HepG2 (cell line): ENCODE measurements at regions not wholly inside any gene's neighbourhood (a gene's known extent, or its start where the extent isn't known, plus 50 kb on each side); places are given as distances from the start of the nearest gene placed in this dataset.

Experiments
- ATAC-seq: fragments of 200-7000 bp; cut with Tn5 transposase; 3 replicates; pipeline ENCODE4 v1.9.1; 2020; ENCODE audit warnings: mild to moderate bottlenecking, moderate library complexity
- BruUV-seq: library from RNA; stranded (reverse); fragments of 400-500 nt; replicated peaks from 2 replicates; lab custom pipeline; 2021; lab: Mats Ljungman, UMichigan
- CTCF ChIA-PET: fragments of 300-600 bp; formaldehyde crosslinking; extraction: SDS; loops from one replicate; lab custom pipeline; 2021; ENCODE audit warnings: low total read pairs, inconsistent platforms, low intra/inter-chr PET ratio; lab: Yijun Ruan, JAX
- POLR2A ChIA-PET: fragments of 350-600 bp; sonication (Branson Sonifier 250); formaldehyde crosslinking; loops from one replicate; lab custom pipeline; 2020; ENCODE audit warnings: antibody characterized with exemption, inconsistent platforms; lab: Yijun Ruan, JAX
- DNase-seq: peaks from one replicate; pipeline ENCODE4 v3.0.0-alpha.2; 2015; ENCODE audit warnings: low spot score
- FAIRE-seq: peaks from 3 replicates; lab custom pipeline; 2011; peaks lifted over from hg19 to GRCh38; lab: Jason Lieb, UNC
- H2AFZ ChIP-seq: one replicate; pipeline ENCODE4 v1.6.1; 2011; ENCODE audit warnings: low read length, inconsistent platforms
- H3K27ac ChIP-seq: fragments of 300-600 bp; 3 replicates; pipeline ENCODE4 v1.8.0; 2011; ENCODE audit warnings: mixed run types, mild to moderate bottlenecking, mixed read lengths, low read length, inconsistent platforms; ENCODE audit not compliant: insufficient read depth; ENCODE audit errors: extremely low read length
- H3K27me3 ChIP-seq, 2 experiments: fragments of 200-600 bp in 1 of 2; 2 replicates in 1 of 2; 3 replicates in 1 of 2; pipeline versions ENCODE4 v1.6.0 to v1.8.0; 2011; ENCODE audit warnings: low read length in 2 of 2, mild to moderate bottlenecking in 2 of 2, moderate library complexity in 2 of 2, inconsistent platforms in 1 of 2; ENCODE audit not compliant: insufficient read depth in 2 of 2, control insufficient read depth in 1 of 2
- H3K36me3 ChIP-seq, 2 experiments: fragments of 200-600 bp in 1 of 2; replicated peaks in 1 of 2; 2 replicates in 1 of 2; 3 replicates in 1 of 2; pipeline versions ENCODE4 v1.5.1 to v1.8.0; 2011; ENCODE audit warnings: low read length in 2 of 2, inconsistent platforms in 1 of 2; ENCODE audit not compliant: insufficient read depth in 2 of 2, control insufficient read depth in 1 of 2
- H3K4me1 ChIP-seq: 2 replicates; pipeline ENCODE4 v1.5.1; 2012; ENCODE audit warnings: low read length, inconsistent platforms; ENCODE audit not compliant: insufficient read depth
- H3K4me2 ChIP-seq: 2 replicates; pipeline ENCODE4 v1.6.0; 2011; ENCODE audit warnings: low read depth, low read length, inconsistent platforms
- H3K4me3 ChIP-seq, 3 experiments: fragments of 200-600 bp in 1 of 3; sonication (generic), shearing (Covaris generic) in 1 of 3; replicated peaks in 1 of 3; 2 replicates each; pipeline ENCODE4 v1.5.1; 2011 to 2016; ENCODE audit warnings: low read length in 3 of 3, inconsistent platforms in 2 of 3, low read depth in 2 of 3, mild to moderate bottlenecking in 2 of 3, control low read depth in 1 of 3, mixed read lengths in 1 of 3; ENCODE audit not compliant: insufficient read depth in 1 of 3
- H3K79me2 ChIP-seq: one replicate; pipeline ENCODE4 v1.6.1; 2011; ENCODE audit warnings: low read length, inconsistent platforms; ENCODE audit not compliant: insufficient read depth
- H3K9ac ChIP-seq: 2 replicates; pipeline ENCODE4 v1.6.0; 2011; ENCODE audit warnings: mild to moderate bottlenecking, low read depth, low read length, inconsistent platforms; ENCODE audit not compliant: insufficient read depth
- H3K9me3 ChIP-seq: 2 replicates; pipeline ENCODE4 v1.5.1; 2012; ENCODE audit warnings: mild to moderate bottlenecking, low read length
- H4K20me1 ChIP-seq: 2 replicates; pipeline ENCODE4 v1.6.0; 2011; ENCODE audit warnings: inconsistent platforms, mild to moderate bottlenecking, low read length, moderate library complexity; ENCODE audit not compliant: insufficient read depth
- CHD2 ChIP-seq: IDR thresholded peaks from 2 replicates; pipeline ENCODE4 v1.6.1; 2011; ENCODE audit warnings: low read depth, low read length, improper control_type of control experiment
- GABPB1 ChIP-seq: IDR thresholded peaks from 2 replicates; pipeline ENCODE4 v1.6.1; 2016; ENCODE audit warnings: mild to moderate bottlenecking, missing genetic modification reagents, moderate library complexity, missing compliant biosample characterization
- ISL2 ChIP-seq: sonication (generic); formaldehyde crosslinking; IDR thresholded peaks from 2 replicates; pipeline ENCODE4 v1.5.0; 2020; ENCODE audit warnings: missing genetic modification reagents
- TCF12 ChIP-seq, 2 experiments: fragments of 450-650 bp in 1 of 2; sonication (generic) in 1 of 2; formaldehyde crosslinking in 1 of 2; IDR thresholded peaks; 2 replicates each; pipeline versions ENCODE4 v1.6.1 to v1.8.0; 2017 to 2022; ENCODE audit warnings: antibody characterized with exemption in 1 of 2, mild to moderate bottlenecking in 1 of 2, missing genetic modification reagents in 1 of 2, moderate library complexity in 1 of 2
- YY1 ChIP-seq: IDR thresholded peaks from 2 replicates; pipeline ENCODE4 v1.6.1; 2011; ENCODE audit warnings: low read length, low read depth, moderate library complexity, mild to moderate bottlenecking; ENCODE audit not compliant: insufficient read depth, insufficient replicate concordance
- ZFP62 ChIP-seq: sonication (generic); formaldehyde crosslinking; IDR thresholded peaks from 2 replicates; pipeline ENCODE4 v1.4.0; 2020; ENCODE audit warnings: missing genetic modification reagents
- ZNF33B ChIP-seq: sonication (generic); formaldehyde crosslinking; IDR thresholded peaks from 2 replicates; pipeline ENCODE4 v1.5.1; 2020; ENCODE audit warnings: mild to moderate bottlenecking, missing genetic modification reagents
- ZNF343 ChIP-seq: sonication (generic); formaldehyde crosslinking; IDR thresholded peaks from 2 replicates; pipeline ENCODE4 v1.4.0; 2020; ENCODE audit warnings: mild to moderate bottlenecking, missing genetic modification reagents
- ZNF484 ChIP-seq: sonication (generic); formaldehyde crosslinking; IDR thresholded peaks from 2 replicates; pipeline ENCODE4 v1.5.1; 2020; ENCODE audit warnings: mild to moderate bottlenecking, low read depth, missing genetic modification reagents, borderline replicate concordance
- ZNF7 ChIP-seq: IDR thresholded peaks from 2 replicates; pipeline ENCODE4 v1.6.1; 2016; ENCODE audit warnings: missing biosample characterization, missing genetic modification reagents
- ZNF777 ChIP-seq: sonication (generic); formaldehyde crosslinking; IDR thresholded peaks from 2 replicates; pipeline ENCODE4 v1.4.0; 2020; ENCODE audit warnings: missing genetic modification reagents
- whole genome bisulfite sequencing: methylation state at CpG from one replicate; pipeline ENCODE4 v1.1.6; 2017; ENCODE audit warnings: low lambda C conversion rate; 5-methylcytosine and 5-hydroxymethylcytosine counted together
- in situ Hi-C: cut with HindIII; loops from 2 replicates; pipeline ENCODE4 v1.10.0; 2017; ENCODE audit warnings: low pct_unique_long_range_greater_than_20kb; ENCODE audit not compliant: extremely low pct_ligation_motif_present
- intact Hi-C: fragments of 100-400 bp; cut with micrococcal nuclease; formaldehyde crosslinking; loops from one replicate; pipeline ENCODE4 v1.10.0; 2022; ENCODE audit not compliant: unreplicated experiment
- TF ChIP-seq, protein P1 (sequence below): IDR thresholded peaks from 2 replicates; pipeline ENCODE4 v1.6.1; 2016; ENCODE audit warnings: low read depth
- TF ChIP-seq, protein P2 (sequence below): sonication (generic); formaldehyde crosslinking; IDR thresholded peaks from 2 replicates; pipeline ENCODE4 v1.8.1; 2023; ENCODE audit warnings: missing genetic modification reagents, mild to moderate bottlenecking, borderline replicate concordance

DNA sequence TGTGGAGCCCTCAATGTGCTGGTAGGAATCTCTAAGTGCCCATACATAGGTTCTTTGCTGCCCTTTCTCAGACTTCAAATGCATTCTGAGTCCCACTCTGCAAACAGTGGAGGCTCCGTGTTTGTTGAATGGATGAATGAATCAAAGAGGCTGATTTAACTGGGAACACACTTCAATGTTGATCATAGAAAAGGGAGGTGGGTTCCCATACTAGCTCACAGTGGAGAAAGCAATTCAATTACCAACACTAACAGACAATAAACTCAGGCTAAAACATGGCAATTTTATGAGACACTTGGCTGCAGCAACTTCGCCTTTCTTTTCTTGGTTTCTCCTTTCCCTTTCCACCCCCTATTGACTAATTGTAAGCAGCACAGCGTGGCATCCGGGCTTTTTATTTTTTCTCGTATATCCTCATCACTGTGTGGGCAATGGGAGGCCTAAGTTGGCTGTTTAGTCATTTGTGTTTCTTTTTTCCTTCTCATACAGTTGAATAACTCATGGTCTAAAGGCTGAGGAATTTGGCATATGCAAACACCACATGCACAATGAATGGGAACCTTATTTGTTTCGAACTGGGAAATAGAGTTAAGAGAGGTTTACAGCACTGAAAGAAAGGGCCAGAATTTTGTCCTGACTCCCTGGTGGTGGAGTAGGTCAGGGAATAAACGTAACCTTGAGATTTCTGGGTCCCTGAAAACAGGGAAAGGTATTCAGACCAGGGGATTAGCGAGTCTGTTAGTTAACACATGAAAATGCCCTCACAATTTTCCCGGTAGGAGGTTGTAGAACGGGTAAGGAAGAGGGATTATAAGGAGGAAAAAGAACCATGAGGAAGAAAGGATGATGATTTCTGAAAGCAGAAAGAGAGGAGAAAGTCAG is 858.5 kb downstream of the KCNMA1 start:
- Histone ChIP-seq H3K79me2 (no peaks in the 10 kb centered on the region), H2AFZ (no peak overlapping the region), H3K9ac (no peak overlapping the region), H3K27me3 (peaks cover 0 to 4% of the 10 kb centered on the region in 2 experiments; a peak in 1 of 5 replicates), H3K4me1 (no peaks in the 10 kb centered on the region), H4K20me1 (no peaks in the 10 kb centered on the region), H3K4me2 (no peak overlapping the region), H3K27ac (no peak overlapping the region), H3K36me3 (no peaks in the 10 kb centered on the region), H3K9me3 (no peaks in the 10 kb centered on the region), H3K4me3 (no peak overlapping the region)
- BruUV-seq = no TSS peak
- DNase-seq (no peak), ATAC-seq (no peak), FAIRE-seq (no peak)
- intact Hi-C loops = no loop called here
- CTCF ChIA-PET = no interaction called here
- TF ChIP-seq CHD2 (no peak), ISL2 (CRISPR knock-in tag) (no peak), ZNF33B (CRISPR knock-in tag) (no peak), TCF12 (IDR thresholded peaks at IDR 0.05) (no peak), TCF12 (CRISPR knock-in tag; IDR thresholded peaks at IDR 0.05) (no peak), ZNF777 (CRISPR knock-in tag) (no peak), YY1 (no peak), GABPB1 (no peak), ZNF7 (CRISPR knock-in tag) (no peak), ZNF484 (no peak), ZFP62 (no peak), ZNF343 (CRISPR knock-in tag) (no peak)
- TF ChIP-seq, protein P1, sequence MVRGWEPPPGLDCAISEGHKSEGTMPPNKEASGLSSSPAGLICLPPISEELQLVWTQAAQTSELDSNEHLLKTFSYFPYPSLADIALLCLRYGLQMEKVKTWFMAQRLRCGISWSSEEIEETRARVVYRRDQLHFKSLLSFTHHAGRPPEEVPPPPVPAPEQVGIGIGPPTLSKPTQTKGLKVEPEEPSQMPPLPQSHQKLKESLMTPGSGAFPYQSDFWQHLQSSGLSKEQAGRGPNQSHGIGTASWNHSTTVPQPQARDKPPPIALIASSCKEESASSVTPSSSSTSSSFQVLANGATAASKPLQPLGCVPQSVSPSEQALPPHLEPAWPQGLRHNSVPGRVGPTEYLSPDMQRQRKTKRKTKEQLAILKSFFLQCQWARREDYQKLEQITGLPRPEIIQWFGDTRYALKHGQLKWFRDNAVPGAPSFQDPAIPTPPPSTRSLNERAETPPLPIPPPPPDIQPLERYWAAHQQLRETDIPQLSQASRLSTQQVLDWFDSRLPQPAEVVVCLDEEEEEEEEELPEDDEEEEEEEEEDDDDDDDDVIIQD (CRISPR knock-in tag) = no peak
- TF ChIP-seq, protein P2, sequence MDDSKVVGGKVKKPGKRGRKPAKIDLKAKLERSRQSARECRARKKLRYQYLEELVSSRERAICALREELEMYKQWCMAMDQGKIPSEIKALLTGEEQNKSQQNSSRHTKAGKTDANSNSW = no peak
- WGBS = 6% methylated on average over 10 of the region's 10 CpGs
- in situ Hi-C loops = no loop called here
- POLR2A ChIA-PET = no interaction called here
